Ovary (tissue), 3 donors: ENCODE measurements at regions not wholly inside any gene's neighbourhood (a gene's known extent, or its start where the extent isn't known, plus 50 kb on each side); places are given as distances from the start of the nearest gene placed in this dataset.

ENCODE experiments used
- CTCF ChIP-seq, 3 donors: fragments of 450-650 bp in 2 of 3; fragments of 200-600 bp in 1 of 3; IDR thresholded peaks; one replicate each; pipeline versions ENCODE4 v1.5.1 to v1.8.0; 2016 to 2022; ENCODE audit warnings: antibody characterized with exemption in 3 of 3, mild to moderate bottlenecking in 1 of 3
- EP300 ChIP-seq: sonication (generic); formaldehyde crosslinking; IDR thresholded peaks from one replicate; pipeline ENCODE4 v1.6.1; 2017; ENCODE audit warnings: antibody characterized with exemption
- POLR2A ChIP-seq: fragments of 450-650 bp; IDR thresholded peaks from one replicate; pipeline ENCODE4 v1.6.1; 2017; ENCODE audit warnings: antibody characterized with exemption, mild to moderate bottlenecking, moderate library complexity
- donor health status: DM: no; HTN: no; CAD: no.

GRCh38 chr6:137766596-137767370 lies 100.3 kb upstream of the TNFAIP3 start:
- no peak for TF ChIP-seq POLR2A
- TF ChIP-seq CTCF (IDR thresholded peaks at IDR 0.05): no peak
- TF ChIP-seq EP300: no peak
